ENCODE measurements at regions not wholly inside any gene's neighbourhood (a gene's known extent, or its start where the extent isn't known, plus 50 kb on each side); places are given as distances from the start of the nearest gene placed in this dataset.
A peak's percentile ranks its signal among the peaks of the same experiment; 100 is the strongest.
"Not testable (repeated sequence)": the region's sequence is repeated elsewhere in the genome, so short reads cannot be mapped to it uniquely, and the experiment has no call there.

GRCh38 chr16:60949800-60950199 lies 1086.4 kb downstream of the CDH8 start:
- DNase-seq = no peak

- peak; percentile 44 for DNase-seq
Measured at GRCh38 chr16:60945225-60945624, 1091.0 kb downstream of the CDH8 start.

- not testable (repeated sequence) for DNase-seq
Measured at GRCh38 chr16:60936189-60936588, 1100.0 kb downstream of the CDH8 start.

GRCh38 chr16:60932600-60932999 lies 1103.6 kb downstream of the CDH8 start:
- no peak for DNase-seq

GRCh38 chr16:60930291-60930690 lies 1105.9 kb downstream of the CDH8 start:
- no peak for DNase-seq

- no peak for DNase-seq
Measured at GRCh38 chr16:60922920-60923319, 1113.3 kb downstream of the CDH8 start.

GRCh38 chr16:60914334-60914733 lies 1121.9 kb downstream of the CDH8 start:
- no peak for DNase-seq

GRCh38 chr16:60907645-60908044 lies 1128.6 kb downstream of the CDH8 start:
- no peak for DNase-seq

GRCh38 chr16:60905811-60906210 lies 1130.4 kb downstream of the CDH8 start:
- peak; percentile 60 for DNase-seq

GRCh38 chr16:60902114-60902513 lies 1134.1 kb downstream of the CDH8 start:
- DNase-seq = no peak

- no peak for DNase-seq
Measured at GRCh38 chr16:60882816-60883215, 1153.4 kb downstream of the CDH8 start.

- DNase-seq = no peak
Measured at GRCh38 chr16:60852635-60853034, 1183.6 kb downstream of the CDH8 start.

- no peak for DNase-seq
Measured at GRCh38 chr16:60821661-60822060, 1214.6 kb downstream of the CDH8 start.

- no peak for DNase-seq
Measured at GRCh38 chr16:60820361-60820760, 1215.9 kb downstream of the CDH8 start.

GRCh38 chr16:60818465-60818864 lies 1217.8 kb downstream of the CDH8 start:
- DNase-seq = no peak

GRCh38 chr16:60816461-60816860 lies 1219.8 kb downstream of the CDH8 start:
- no peak for DNase-seq

- no peak for DNase-seq
Measured at GRCh38 chr16:60815865-60816264, 1220.4 kb downstream of the CDH8 start.

- DNase-seq = no peak
Measured at GRCh38 chr16:60815033-60815432, 1221.2 kb downstream of the CDH8 start.

- no peak for DNase-seq
Measured at GRCh38 chr16:60811657-60812056, 1224.6 kb downstream of the CDH8 start.

- DNase-seq = no peak
Measured at GRCh38 chr16:60811051-60811608, 1225.1 kb downstream of the CDH8 start.

- DNase-seq = no peak
Measured at GRCh38 chr16:60810250-60810649, 1226.0 kb downstream of the CDH8 start.

- no peak for DNase-seq
Measured at GRCh38 chr16:60792437-60792836, 1243.8 kb downstream of the CDH8 start.

GRCh38 chr16:60788631-60789030 lies 1247.6 kb downstream of the CDH8 start:
- no peak for DNase-seq

- DNase-seq = no peak
Measured at GRCh38 chr16:60776281-60776680, 1260.0 kb downstream of the CDH8 start.

- DNase-seq = no peak
Measured at GRCh38 chr16:60771138-60771537, 1265.1 kb downstream of the CDH8 start.

- not testable (repeated sequence) for DNase-seq
Measured at GRCh38 chr16:60770384-60770783, 1265.9 kb downstream of the CDH8 start.
